AG09319 (cell line): ENCODE measurements at regions not wholly inside any gene's neighbourhood (a gene's known extent, or its start where the extent isn't known, plus 50 kb on each side); places are given as distances from the start of the nearest gene placed in this dataset.

Experiments
- DNase-seq: peaks from one replicate; pipeline ENCODE4 v3.0.0-alpha.2; 2010; ENCODE audit warnings: low read depth; ENCODE audit errors: extremely low read depth
- CTCF ChIP-seq: IDR thresholded peaks from 2 replicates; pipeline ENCODE4 v1.5.1; 2011; ENCODE audit warnings: low read depth, mild to moderate bottlenecking, inconsistent platforms, low read length, moderate library complexity

GRCh38 chr10:90180886-90181691, 479.7 kb downstream of the KIF20B start:
- no peak for DNase-seq
- TF ChIP-seq CTCF = no peak

DNA sequence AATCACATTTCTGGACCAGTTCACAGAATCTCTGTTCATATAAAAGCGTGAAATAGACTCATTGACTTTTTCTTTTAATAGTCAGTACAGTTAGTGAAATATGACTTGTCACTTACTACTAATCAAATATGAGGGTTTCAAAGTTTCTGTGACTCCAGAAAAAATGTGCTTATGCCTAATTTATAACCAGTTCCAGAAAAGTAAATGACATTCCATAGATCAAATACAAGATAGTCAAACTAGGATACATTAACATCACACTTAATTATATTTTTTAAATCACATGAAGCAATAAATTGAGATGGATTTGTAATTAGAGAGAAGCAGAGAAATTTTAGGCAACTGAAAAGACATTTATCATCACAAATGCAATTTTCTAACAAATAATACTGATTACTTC, 491.4 kb downstream of the KIF20B start:
- no peak for TF ChIP-seq CTCF
- DNase-seq = no peak

- DNase-seq = no peak
- no peak for TF ChIP-seq CTCF
Measured at GRCh38 chr10:90193240-90193985, 492.0 kb downstream of the KIF20B start.

GRCh38 chr10:90195288-90195840, 494.0 kb downstream of the KIF20B start:
- TF ChIP-seq CTCF = no peak
- DNase-seq = no peak

GRCh38 chr10:90197766-90198165, 496.4 kb downstream of the KIF20B start:
- DNase-seq = no peak
- no peak for TF ChIP-seq CTCF

DNA sequence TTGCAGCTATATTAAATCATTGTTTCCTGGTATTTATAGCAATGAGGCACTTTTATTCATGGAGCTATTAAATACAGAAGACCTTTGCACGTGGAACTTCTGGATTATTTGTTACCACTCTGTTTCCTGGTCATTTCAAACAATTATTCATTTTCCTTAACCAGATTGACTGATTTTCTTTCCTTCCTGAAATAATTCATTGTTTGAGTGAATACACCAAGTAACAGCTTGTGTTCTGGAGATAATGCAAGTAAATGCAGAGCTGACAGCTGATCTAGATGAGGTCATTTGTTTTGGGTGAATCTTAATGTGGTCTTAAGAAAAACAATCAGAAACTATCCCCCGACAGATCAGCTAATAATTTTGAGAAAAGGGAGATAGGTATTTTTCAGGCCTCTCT, 497.7 kb downstream of the KIF20B start:
- DNase-seq = no peak
- TF ChIP-seq CTCF = no peak

GRCh38 chr10:90199513-90199912, 498.1 kb downstream of the KIF20B start:
- no peak for DNase-seq
- no peak for TF ChIP-seq CTCF
